Tibial nerve (tissue), 4 donors: ENCODE measurements at regions not wholly inside any gene's neighbourhood (a gene's known extent, or its start where the extent isn't known, plus 50 kb on each side); places are given as distances from the start of the nearest gene placed in this dataset.

Experiments
- DNase-seq, 2 donors: peaks; one replicate each; pipeline ENCODE4 v3.0.0-alpha.2; 2019; ENCODE audit warnings: low spot score in 2 of 2
- H3K27ac ChIP-seq, 4 donors: fragments of 200-600 bp; sonication (generic) in 3 of 4; one replicate each; pipeline ENCODE4 v1.5.1; 2017 to 2019; ENCODE audit warnings: mild to moderate bottlenecking in 1 of 4
- H3K27me3 ChIP-seq, 2 donors: fragments of 200-600 bp; sonication (generic) in 1 of 2; one replicate each; pipeline versions ENCODE4 v1.5.1 to v1.6.0; 2017 to 2019
- H3K36me3 ChIP-seq, 3 donors: fragments of 200-600 bp; sonication (generic); one replicate each; pipeline ENCODE4 v1.5.1; 2018 to 2019
- H3K4me1 ChIP-seq, 4 donors: fragments of 200-600 bp; sonication (generic) in 3 of 4; one replicate each; pipeline ENCODE4 v1.5.1; 2017 to 2019
- H3K4me3 ChIP-seq, 4 donors: fragments of 200-600 bp; sonication (generic) in 3 of 4; one replicate each; pipeline ENCODE4 v1.5.1; 2017 to 2019; ENCODE audit warnings: mild to moderate bottlenecking in 1 of 4, moderate library complexity in 1 of 4
- H3K9me3 ChIP-seq, 4 donors: fragments of 200-600 bp; sonication (generic) in 3 of 4; one replicate each; pipeline ENCODE4 v1.5.1; 2017 to 2019
- CTCF ChIP-seq, 5 experiments: fragments of 200-600 bp in 3 of 5; fragments of 450-650 bp in 2 of 5; sonication (generic) in 3 of 5; IDR thresholded peaks; one replicate each; pipeline ENCODE4 v1.5.1; 2016 to 2019; ENCODE audit warnings: antibody characterized with exemption in 5 of 5, mild to moderate bottlenecking in 3 of 5, moderate library complexity in 2 of 5
- EP300 ChIP-seq, 2 donors: sonication (generic); formaldehyde crosslinking; IDR thresholded peaks; one replicate each; pipeline ENCODE4 v1.6.1; 2017; ENCODE audit warnings: antibody characterized with exemption in 2 of 2, mild to moderate bottlenecking in 1 of 2
- POLR2A ChIP-seq, 2 donors: fragments of 450-650 bp; IDR thresholded peaks; one replicate each; pipeline ENCODE4 v1.6.1; 2017; ENCODE audit warnings: antibody characterized with exemption in 2 of 2, mild to moderate bottlenecking in 2 of 2, moderate library complexity in 2 of 2
- WGBS, 2 donors: methylation state at CpG; one replicate each; pipeline ENCODE4 v1.1.5; 2018; 5-methylcytosine and 5-hydroxymethylcytosine counted together

- DNase-seq: no peak
- Histone ChIP-seq H3K9me3 (no peaks in the 10 kb centered on the region), H3K36me3 (no peaks in the 10 kb centered on the region), H3K4me1 (no peaks in the 10 kb centered on the region), H3K27ac (no peak overlapping the region), H3K27me3 (no peaks in the 10 kb centered on the region), H3K4me3 (no peak overlapping the region)
- 75 to 82% methylated on average over 14 of the region's 14 CpGs for WGBS, 2 donors
- TF ChIP-seq POLR2A (IDR thresholded peaks at IDR 0.05) (no peak), EP300 (IDR thresholded peaks at IDR 0.05) (no peak), CTCF (IDR thresholded peaks at IDR 0.05) (no peak)
These were observed 132.2 kb upstream of the B3GAT1 start for GRCh38 chr11:134544095-134544815.

- Histone ChIP-seq H3K4me1 (no peaks in the 10 kb centered on the region), H3K27me3 (no peaks in the 10 kb centered on the region), H3K9me3 (no peaks in the 10 kb centered on the region), H3K27ac (no peak overlapping the region), H3K36me3 (no peaks in the 10 kb centered on the region), H3K4me3 (no peak overlapping the region)
- TF ChIP-seq EP300 (IDR thresholded peaks at IDR 0.05) (no peak), POLR2A (IDR thresholded peaks at IDR 0.05) (no peak), CTCF (IDR thresholded peaks at IDR 0.05) (no peak)
- DNase-seq: no peak
- 74 to 76% methylated on average over 4 of the region's 4 CpGs for WGBS, 2 donors
These were observed 131.6 kb upstream of the B3GAT1 start for GRCh38 chr11:134543645-134544044.

- 46 to 66% methylated on average over 4 of the region's 4 CpGs for WGBS, 2 donors
- no peaks in the 10 kb centered on the region for H3K36me3 ChIP-seq
- no peak for DNase-seq
- H3K9me3 ChIP-seq: no peaks in the 10 kb centered on the region
- no peaks in the 10 kb centered on the region for H3K27me3 ChIP-seq
- H3K4me1 ChIP-seq: no peaks in the 10 kb centered on the region
- H3K27ac ChIP-seq: no peak overlapping the region
- no peak overlapping the region for H3K4me3 ChIP-seq
- TF ChIP-seq CTCF (IDR thresholded peaks at IDR 0.05): no peak
- no peak for TF ChIP-seq EP300 (IDR thresholded peaks at IDR 0.05)
- TF ChIP-seq POLR2A (IDR thresholded peaks at IDR 0.05): no peak
These were observed 131.2 kb upstream of the B3GAT1 start for GRCh38 chr11:134543241-134543640.

GRCh38 chr11:134542401-134543165, 130.5 kb upstream of the B3GAT1 start:
- DNase-seq: no peak

More at GRCh38 chr11:134542401-134543165, 130.5 kb upstream of the B3GAT1 start:
- H3K4me1 ChIP-seq: no peaks in the 10 kb centered on the region
- no peaks in the 10 kb centered on the region for H3K9me3 ChIP-seq
- H3K27ac ChIP-seq: no peak overlapping the region
- no peaks in the 10 kb centered on the region for H3K27me3 ChIP-seq
- H3K4me3 ChIP-seq: no peak overlapping the region
- 69 to 78% methylated on average over 10 of the region's 10 CpGs for WGBS, 2 donors
- TF ChIP-seq CTCF (IDR thresholded peaks at IDR 0.05) (no peak), EP300 (IDR thresholded peaks at IDR 0.05) (no peak), POLR2A (IDR thresholded peaks at IDR 0.05) (no peak)
- H3K36me3 ChIP-seq: no peaks in the 10 kb centered on the region
